ENCODE measurements at regions not wholly inside any gene's neighbourhood (a gene's known extent, or its start where the extent isn't known, plus 50 kb on each side); places are given as distances from the start of the nearest gene placed in this dataset.
"Not testable (repeated sequence)": the region's sequence is repeated elsewhere in the genome, so short reads cannot be mapped to it uniquely, and the experiment has no call there.

DNA sequence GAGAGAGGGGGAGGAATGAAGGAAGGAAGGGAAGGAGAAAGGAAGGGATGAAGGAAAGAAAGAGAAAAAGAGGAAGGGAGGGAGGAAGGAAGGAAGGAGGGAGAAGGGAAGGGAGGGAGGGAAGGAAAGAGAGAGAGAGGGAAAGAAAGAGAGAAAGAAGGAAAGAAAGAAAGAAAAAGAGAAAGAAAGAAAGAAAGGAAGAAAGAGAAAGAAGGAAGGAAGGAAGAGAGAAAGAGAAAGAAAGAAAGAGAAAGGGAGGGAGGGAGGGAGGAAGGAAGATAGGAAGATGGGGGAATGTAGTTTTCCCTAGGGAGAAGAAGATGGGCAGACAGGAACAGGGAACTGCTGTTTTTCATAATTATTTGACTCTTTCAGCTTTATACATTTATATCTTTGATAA is 115.1 kb upstream of the CXADR start:
- H3K4me1 Mint-ChIP-seq: peaks cover 2% of the 10 kb centered on the region
- H3K27ac Mint-ChIP-seq: peak overlapping the region; percentile 12
- H3K36me3 Mint-ChIP-seq: no peaks in the 10 kb centered on the region
- DNase-seq (ENCODE audit: low spot score in 2 of 2, unreplicated experiment in 2 of 2): no peak
- TF ChIP-seq, protein P1, sequence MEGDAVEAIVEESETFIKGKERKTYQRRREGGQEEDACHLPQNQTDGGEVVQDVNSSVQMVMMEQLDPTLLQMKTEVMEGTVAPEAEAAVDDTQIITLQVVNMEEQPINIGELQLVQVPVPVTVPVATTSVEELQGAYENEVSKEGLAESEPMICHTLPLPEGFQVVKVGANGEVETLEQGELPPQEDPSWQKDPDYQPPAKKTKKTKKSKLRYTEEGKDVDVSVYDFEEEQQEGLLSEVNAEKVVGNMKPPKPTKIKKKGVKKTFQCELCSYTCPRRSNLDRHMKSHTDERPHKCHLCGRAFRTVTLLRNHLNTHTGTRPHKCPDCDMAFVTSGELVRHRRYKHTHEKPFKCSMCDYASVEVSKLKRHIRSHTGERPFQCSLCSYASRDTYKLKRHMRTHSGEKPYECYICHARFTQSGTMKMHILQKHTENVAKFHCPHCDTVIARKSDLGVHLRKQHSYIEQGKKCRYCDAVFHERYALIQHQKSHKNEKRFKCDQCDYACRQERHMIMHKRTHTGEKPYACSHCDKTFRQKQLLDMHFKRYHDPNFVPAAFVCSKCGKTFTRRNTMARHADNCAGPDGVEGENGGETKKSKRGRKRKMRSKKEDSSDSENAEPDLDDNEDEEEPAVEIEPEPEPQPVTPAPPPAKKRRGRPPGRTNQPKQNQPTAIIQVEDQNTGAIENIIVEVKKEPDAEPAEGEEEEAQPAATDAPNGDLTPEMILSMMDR (IDR thresholded peaks at IDR 0.05; ENCODE audit: unreplicated experiment): no peak
- H3K4me3 Mint-ChIP-seq: no peak overlapping the region
- no peaks in the 10 kb centered on the region for H3K9me3 Mint-ChIP-seq
- H3K27me3 Mint-ChIP-seq (ENCODE audit: low read depth): no peaks in the 10 kb centered on the region

DNA sequence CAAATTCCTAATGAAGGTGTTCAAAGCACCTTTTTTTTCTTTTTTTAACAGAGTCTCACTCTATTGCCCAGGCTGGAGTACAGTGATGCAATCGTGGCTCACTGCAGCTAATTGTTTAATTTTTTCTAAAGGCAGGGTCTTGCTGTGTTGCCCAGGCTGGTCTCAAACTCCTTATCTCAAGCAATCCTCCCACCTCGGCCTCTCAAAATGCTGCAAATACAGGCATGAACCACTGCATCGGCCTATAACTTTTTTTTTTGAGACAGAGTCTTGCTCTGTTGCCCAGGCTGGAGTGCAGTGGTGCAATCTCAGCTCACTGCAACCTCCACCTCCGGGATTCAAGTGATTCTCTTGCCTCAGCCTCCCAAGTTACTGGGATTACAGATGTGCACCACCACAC is 113.9 kb upstream of the CXADR start:
- not testable (repeated sequence) for H3K4me3 Mint-ChIP-seq; H3K27ac Mint-ChIP-seq; DNase-seq (ENCODE audit: low spot score in 2 of 2, unreplicated experiment in 2 of 2); H3K4me1 Mint-ChIP-seq; H3K9me3 Mint-ChIP-seq; H3K27me3 Mint-ChIP-seq (ENCODE audit: low read depth); H3K36me3 Mint-ChIP-seq

DNA sequence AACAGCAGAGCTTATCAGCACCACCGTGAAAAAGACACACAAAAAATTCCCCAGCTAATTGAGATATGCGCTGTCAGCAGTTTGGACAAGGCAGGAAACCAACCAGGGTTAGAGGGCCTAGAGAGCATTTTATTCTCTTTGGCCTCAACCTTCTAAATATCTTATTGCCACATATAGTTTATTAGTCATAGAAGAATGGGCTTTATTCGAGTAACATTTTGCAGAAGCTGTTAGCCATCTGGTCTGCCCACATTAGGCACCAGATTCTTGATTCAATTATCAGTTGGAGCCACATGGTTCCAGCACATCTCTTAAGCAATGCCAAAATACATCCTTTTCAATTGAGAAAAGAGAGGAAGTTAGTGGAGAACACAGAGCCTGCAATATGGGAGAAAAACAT is 109.9 kb upstream of the CXADR start:
- Mint-ChIP-seq H3K4me3 (no peak overlapping the region), H3K27ac (no peak overlapping the region), H3K36me3 (no peaks in the 10 kb centered on the region), H3K4me1 (no peaks in the 10 kb centered on the region), H3K27me3 (ENCODE audit: low read depth) (no peaks in the 10 kb centered on the region), H3K9me3 (peaks cover 15% of the 10 kb centered on the region)
- TF ChIP-seq, protein P1 (IDR thresholded peaks at IDR 0.05; ENCODE audit: unreplicated experiment): no peak
- DNase-seq (ENCODE audit: low spot score in 2 of 2, unreplicated experiment in 2 of 2): no peak

DNA sequence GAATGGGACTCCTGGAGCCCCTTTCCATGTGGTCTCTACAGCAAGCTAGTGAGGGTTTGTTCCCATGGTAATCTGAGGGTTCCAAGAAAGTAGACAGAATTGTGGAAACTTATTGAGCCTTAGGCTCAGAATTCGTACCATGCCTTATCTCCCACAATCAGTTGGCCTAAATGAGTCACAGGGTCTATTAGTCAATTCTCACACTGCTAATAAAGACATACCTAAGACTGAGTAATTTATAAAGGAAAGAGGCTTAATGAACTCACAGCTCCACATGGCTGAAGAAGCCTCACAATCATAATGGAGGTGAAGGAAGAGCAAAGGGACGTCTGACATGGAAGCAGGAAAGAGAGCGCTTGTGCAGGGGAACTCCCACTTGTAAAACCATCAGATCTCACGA is 106.6 kb upstream of the CXADR start:
- TF ChIP-seq, protein P1 (IDR thresholded peaks at IDR 0.05; ENCODE audit: unreplicated experiment): no peak
- Mint-ChIP-seq H3K27me3 (ENCODE audit: low read depth) (no peaks in the 10 kb centered on the region), H3K9me3 (peaks cover 15% of the 10 kb centered on the region), H3K4me1 (no peaks in the 10 kb centered on the region), H3K36me3 (no peaks in the 10 kb centered on the region), H3K27ac (no peak overlapping the region), H3K4me3 (no peak overlapping the region)
- DNase-seq (ENCODE audit: low spot score in 2 of 2, unreplicated experiment in 2 of 2): no peak

DNA sequence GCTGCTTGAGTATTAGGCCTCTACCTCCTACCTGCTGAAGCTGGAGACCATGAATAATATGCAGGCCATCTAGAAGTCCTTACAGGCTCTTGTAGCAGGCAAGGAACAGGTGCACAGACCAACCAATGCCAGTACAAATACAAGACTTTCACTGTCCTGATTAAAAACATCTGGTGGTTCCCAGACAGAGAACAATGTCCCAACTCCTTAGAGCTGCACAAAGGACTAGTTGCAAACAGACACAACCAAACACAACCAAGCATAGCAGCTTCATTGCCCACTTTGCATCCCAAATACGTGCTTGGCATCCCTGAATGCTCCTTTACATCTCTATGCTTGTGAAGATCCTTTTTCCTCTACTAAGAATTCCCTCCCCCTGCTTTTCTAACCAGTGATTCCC is 98.1 kb upstream of the CXADR start:
- no peak overlapping the region for H3K27ac Mint-ChIP-seq

DNA sequence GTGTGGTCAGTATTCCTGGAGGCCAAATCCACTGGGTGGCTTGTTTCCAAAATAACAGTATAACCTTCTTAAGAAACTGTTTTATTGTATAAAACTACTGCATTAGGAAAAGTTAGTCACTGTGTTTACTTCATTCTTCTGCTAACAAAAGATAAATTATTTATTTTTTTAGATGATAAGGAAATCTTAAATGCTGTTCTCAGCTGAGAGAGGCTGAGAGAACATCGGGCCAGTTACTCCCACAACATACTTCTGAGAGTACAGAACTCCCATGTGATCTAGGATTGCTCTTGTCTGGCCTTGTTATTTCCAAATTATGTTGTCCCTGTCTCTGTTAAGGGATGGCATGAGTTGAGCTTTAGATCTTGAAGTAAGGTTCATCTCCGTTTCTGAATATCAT is 96.7 kb upstream of the CXADR start:
- Mint-ChIP-seq H3K27ac (no peak overlapping the region), H3K27me3 (ENCODE audit: low read depth) (no peaks in the 10 kb centered on the region), H3K36me3 (no peaks in the 10 kb centered on the region), H3K4me3 (no peak overlapping the region), H3K4me1 (peaks cover 6% of the 10 kb centered on the region), H3K9me3 (no peaks in the 10 kb centered on the region)
- no peak for DNase-seq (ENCODE audit: low spot score in 2 of 2, unreplicated experiment in 2 of 2)
- TF ChIP-seq, protein P1 (IDR thresholded peaks at IDR 0.05; ENCODE audit: unreplicated experiment): no peak

More for the DNA sequence above, 98.1 kb upstream of the CXADR start:
- no peak for DNase-seq (ENCODE audit: low spot score in 2 of 2, unreplicated experiment in 2 of 2)
- Mint-ChIP-seq H3K36me3 (no peaks in the 10 kb centered on the region), H3K9me3 (no peaks in the 10 kb centered on the region), H3K4me1 (peaks cover 6% of the 10 kb centered on the region), H3K4me3 (no peak overlapping the region), H3K27me3 (ENCODE audit: low read depth) (no peaks in the 10 kb centered on the region)
- TF ChIP-seq, protein P1 (IDR thresholded peaks at IDR 0.05; ENCODE audit: unreplicated experiment): no peak

Measured in mesothelial cell of epicardium (in vitro differentiated cells).